NOMO-1 treated with DMSO at 0.1 percent for 48 hours (cell line): ENCODE measurements at regions not wholly inside any gene's neighbourhood (a gene's known extent, or its start where the extent isn't known, plus 50 kb on each side); places are given as distances from the start of the nearest gene placed in this dataset.
A peak's percentile ranks its signal among the peaks of the same experiment; 100 is the strongest.
"Not testable (repeated sequence)": the region's sequence is repeated elsewhere in the genome, so short reads cannot be mapped to it uniquely, and the experiment has no call there.

Experiments used
- DNase-seq: peaks from one replicate; lab custom pipeline; 2025; ENCODE audit not compliant: unreplicated experiment; lab: John Stamatoyannopoulos, UW

GRCh38 chr1:60864722-60865121 is 217.6 kb upstream of the NFIA start:
- DNase-seq = no peak

- no peak for DNase-seq
Measured at GRCh38 chr1:60863131-60863530, 219.2 kb upstream of the NFIA start.

- no peak for DNase-seq
Measured at GRCh38 chr1:60861961-60862567, 220.3 kb upstream of the NFIA start.

GRCh38 chr1:60859111-60859510 is 223.2 kb upstream of the NFIA start:
- DNase-seq = no peak

GRCh38 chr1:60857851-60858250 is 224.5 kb upstream of the NFIA start:
- no peak for DNase-seq

- no peak for DNase-seq
Measured at GRCh38 chr1:60850084-60850483, 232.3 kb upstream of the NFIA start.

GRCh38 chr1:60849401-60849800 is 233.0 kb upstream of the NFIA start:
- DNase-seq = no peak

GRCh38 chr1:60848583-60849188 is 233.7 kb upstream of the NFIA start:
- DNase-seq = peak; percentile 14

- no peak for DNase-seq
Measured at GRCh38 chr1:60847855-60848582, 234.3 kb upstream of the NFIA start.

- DNase-seq = no peak
Measured at GRCh38 chr1:60847391-60847790, 235.0 kb upstream of the NFIA start.

- DNase-seq = not testable (repeated sequence)
Measured at GRCh38 chr1:60845659-60846058, 236.7 kb upstream of the NFIA start.

- no peak for DNase-seq
Measured at GRCh38 chr1:60842304-60842703, 240.1 kb upstream of the NFIA start.

- DNase-seq = peak; percentile 36
Measured at GRCh38 chr1:60841116-60842046, 241.0 kb upstream of the NFIA start.

GRCh38 chr1:60840476-60840875 is 241.9 kb upstream of the NFIA start:
- not testable (repeated sequence) for DNase-seq

GRCh38 chr1:60835649-60836048 is 246.7 kb upstream of the NFIA start:
- DNase-seq = no peak

GRCh38 chr1:60833173-60833572 is 249.2 kb upstream of the NFIA start:
- no peak for DNase-seq

- DNase-seq = no peak
Measured at GRCh38 chr1:60832367-60832766, 250.0 kb upstream of the NFIA start.

GRCh38 chr1:60831780-60832179 is 250.6 kb upstream of the NFIA start:
- no peak for DNase-seq

- DNase-seq = no peak
Measured at GRCh38 chr1:60828944-60829343, 253.4 kb upstream of the NFIA start.

- no peak for DNase-seq
Measured at GRCh38 chr1:60826320-60827094, 255.9 kb upstream of the NFIA start.

- DNase-seq = no peak
Measured at GRCh38 chr1:60825593-60825992, 256.8 kb upstream of the NFIA start.
